ENCODE measurements at regions not wholly inside any gene's neighbourhood (a gene's known extent, or its start where the extent isn't known, plus 50 kb on each side); places are given as distances from the start of the nearest gene placed in this dataset.

DNA sequence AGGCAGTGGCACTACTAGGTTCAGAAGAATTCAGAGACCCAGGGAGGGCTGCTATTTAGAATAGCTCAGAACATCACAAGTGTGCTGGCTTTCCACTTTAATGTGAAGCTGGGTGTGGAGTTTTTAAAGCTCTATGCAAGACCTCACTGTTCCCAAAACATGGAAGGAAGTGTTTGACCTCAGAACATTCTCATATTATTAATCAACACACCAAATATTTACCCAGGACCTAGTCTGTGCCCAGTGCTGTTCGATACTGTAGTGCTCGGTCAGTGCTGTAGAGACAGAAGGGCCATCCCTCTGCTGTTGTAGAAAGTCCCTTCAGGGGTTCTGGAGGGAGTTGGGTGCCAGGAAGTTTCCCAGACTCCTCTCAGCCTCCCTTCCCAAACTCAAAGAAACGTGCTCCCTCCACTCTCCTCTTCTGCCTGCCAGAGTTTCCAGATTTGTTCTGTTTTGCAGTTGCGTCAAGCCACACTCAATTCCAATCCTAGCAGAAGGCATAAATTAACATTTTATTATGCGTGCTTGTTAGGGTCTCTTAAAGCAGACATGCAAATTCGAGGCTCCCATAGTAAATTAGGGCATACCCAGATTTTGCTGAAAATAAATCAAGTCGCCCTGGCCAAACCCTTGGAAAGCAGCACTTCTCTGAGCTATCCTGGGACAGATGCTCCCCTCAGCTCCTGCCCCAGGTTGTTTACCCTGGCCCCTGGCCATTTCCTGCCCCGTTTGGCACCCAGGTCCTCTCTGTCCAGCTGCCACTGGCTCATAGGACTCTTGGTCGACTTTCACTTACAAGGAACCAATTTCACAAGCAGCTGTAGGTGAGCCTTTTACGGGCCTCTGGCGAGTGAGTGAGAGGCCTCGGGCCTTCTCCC, 248.6 kb downstream of the HIVEP2 start:
- TF ChIP-seq EZH2 (IDR thresholded peaks at IDR 0.05) (no peak), POLR2AphosphoS5 (IDR thresholded peaks at IDR 0.05; ENCODE audit: borderline replicate concordance, low read depth, low read length) (no peak)

All from SK-N-MC (cell line).